Immature natural killer cell (primary cell): ENCODE measurements at regions not wholly inside any gene's neighbourhood (a gene's known extent, or its start where the extent isn't known, plus 50 kb on each side); places are given as distances from the start of the nearest gene placed in this dataset.

Experiments
- DNase-seq, 3 donors: peaks; one replicate each; pipeline ENCODE4 v3.0.0; 2022; ENCODE audit warnings: mixed read lengths in 1 of 3
- H3K27ac Mint-ChIP-seq, 6 donors: one replicate each; pipeline ENCODE4 v1.8.0; 2020; ENCODE audit warnings: mixed read lengths in 6 of 6, mild to moderate bottlenecking in 5 of 6, inconsistent platforms in 4 of 6, moderate library complexity in 3 of 6
- H3K27me3 Mint-ChIP-seq, 3 donors: one replicate each; pipeline ENCODE4 v1.8.0; 2020 to 2021; ENCODE audit warnings: low read depth in 3 of 3, mild to moderate bottlenecking in 3 of 3, mixed read lengths in 3 of 3, moderate library complexity in 3 of 3, inconsistent platforms in 1 of 3
- H3K36me3 Mint-ChIP-seq, 3 donors: one replicate each; pipeline ENCODE4 v1.8.0; 2020; ENCODE audit warnings: mixed read lengths in 3 of 3, inconsistent platforms in 2 of 3, mild to moderate bottlenecking in 2 of 3
- H3K4me1 Mint-ChIP-seq, 2 donors: one replicate each; pipeline ENCODE4 v1.8.0; 2020; ENCODE audit warnings: inconsistent platforms in 2 of 2, mild to moderate bottlenecking in 2 of 2, mixed read lengths in 2 of 2, moderate library complexity in 1 of 2
- H3K4me3 Mint-ChIP-seq, 5 donors: one replicate each; pipeline ENCODE4 v1.8.0; 2020; ENCODE audit warnings: mild to moderate bottlenecking in 5 of 5, mixed read lengths in 5 of 5, inconsistent platforms in 3 of 5, moderate library complexity in 3 of 5
- H3K9me3 Mint-ChIP-seq, 6 donors: one replicate each; pipeline ENCODE4 v1.8.0; 2020; ENCODE audit warnings: mild to moderate bottlenecking in 6 of 6, mixed read lengths in 6 of 6, inconsistent platforms in 4 of 6, moderate library complexity in 3 of 6

- peaks cover 0 to 8% (median 0%) of the 10 kb centered on the region in 6 donors for H3K9me3 Mint-ChIP-seq
- H3K4me1 Mint-ChIP-seq: no peaks in the 10 kb centered on the region
- no peak overlapping the region for H3K4me3 Mint-ChIP-seq
- H3K27me3 Mint-ChIP-seq: peaks cover 0 to 7% (median 0%) of the 10 kb centered on the region in 3 donors
- H3K36me3 Mint-ChIP-seq: no peaks in the 10 kb centered on the region
- no peak for DNase-seq
- no peak overlapping the region for H3K27ac Mint-ChIP-seq
These were observed 101.9 kb downstream of the RGS21 start for GRCh38 chr1:192418552-192419285.

GRCh38 chr1:192430644-192431043, 113.9 kb downstream of the RGS21 start:
- H3K4me1 Mint-ChIP-seq: no peaks in the 10 kb centered on the region
- DNase-seq: no peak
- H3K36me3 Mint-ChIP-seq: no peaks in the 10 kb centered on the region
- H3K27ac Mint-ChIP-seq: no peak overlapping the region
- peaks cover 0 to 6% (median 1%) of the 10 kb centered on the region in 6 donors for H3K9me3 Mint-ChIP-seq
- peaks cover 0 to 6% (median 4%) of the 10 kb centered on the region in 3 donors for H3K27me3 Mint-ChIP-seq
- no peak overlapping the region for H3K4me3 Mint-ChIP-seq

GRCh38 chr1:192435704-192436103, 118.9 kb downstream of the RGS21 start:
- Mint-ChIP-seq H3K27ac (no peak overlapping the region), H3K27me3 (peaks cover 0 to 6% (median 4%) of the 10 kb centered on the region in 3 donors), H3K9me3 (peaks cover 0 to 6% (median 1%) of the 10 kb centered on the region in 6 donors), H3K4me3 (no peak overlapping the region), H3K4me1 (no peaks in the 10 kb centered on the region), H3K36me3 (no peaks in the 10 kb centered on the region)
- no peak for DNase-seq

- Mint-ChIP-seq H3K4me1 (no peaks in the 10 kb centered on the region), H3K36me3 (no peaks in the 10 kb centered on the region), H3K27me3 (peaks cover 0 to 6% (median 4%) of the 10 kb centered on the region in 3 donors), H3K4me3 (no peak overlapping the region), H3K27ac (no peak overlapping the region), H3K9me3 (peaks cover 0 to 2% (median under 1%) of the 10 kb centered on the region in 6 donors)
- no peak for DNase-seq
These were observed 119.8 kb downstream of the RGS21 start for GRCh38 chr1:192436441-192437078.

- no peak for DNase-seq
- no peak overlapping the region for H3K27ac Mint-ChIP-seq
- peaks cover 0 to 3% (median 0%) of the 10 kb centered on the region in 3 donors for H3K27me3 Mint-ChIP-seq
These were observed 121.9 kb downstream of the RGS21 start for GRCh38 chr1:192438737-192439136.

GRCh38 chr1:192439373-192440025, 122.7 kb downstream of the RGS21 start:
- no peaks in the 10 kb centered on the region for H3K4me1 Mint-ChIP-seq
- no peaks in the 10 kb centered on the region for H3K27me3 Mint-ChIP-seq
- H3K27ac Mint-ChIP-seq: no peak overlapping the region
- H3K9me3 Mint-ChIP-seq: no peaks in the 10 kb centered on the region
- H3K36me3 Mint-ChIP-seq: no peaks in the 10 kb centered on the region
- DNase-seq: no peak
- no peak overlapping the region for H3K4me3 Mint-ChIP-seq

More at GRCh38 chr1:192438737-192439136, 121.9 kb downstream of the RGS21 start:
- Mint-ChIP-seq H3K4me3 (no peak overlapping the region), H3K4me1 (no peaks in the 10 kb centered on the region), H3K36me3 (no peaks in the 10 kb centered on the region), H3K9me3 (peaks cover 0 to 2% (median 0%) of the 10 kb centered on the region in 6 donors)

- no peaks in the 10 kb centered on the region for H3K36me3 Mint-ChIP-seq
- H3K9me3 Mint-ChIP-seq: no peaks in the 10 kb centered on the region
- H3K27me3 Mint-ChIP-seq: no peaks in the 10 kb centered on the region
- no peak for DNase-seq
- H3K4me3 Mint-ChIP-seq: no peak overlapping the region
- H3K27ac Mint-ChIP-seq: no peak overlapping the region
- H3K4me1 Mint-ChIP-seq: no peaks in the 10 kb centered on the region
These were observed 124.7 kb downstream of the RGS21 start for GRCh38 chr1:192441492-192441891.

- H3K9me3 Mint-ChIP-seq: no peaks in the 10 kb centered on the region
- no peak overlapping the region for H3K27ac Mint-ChIP-seq
- no peak for DNase-seq
- H3K4me3 Mint-ChIP-seq: no peak overlapping the region
- H3K4me1 Mint-ChIP-seq: no peaks in the 10 kb centered on the region
- H3K36me3 Mint-ChIP-seq: no peaks in the 10 kb centered on the region
- H3K27me3 Mint-ChIP-seq: no peaks in the 10 kb centered on the region
These were observed 125.9 kb downstream of the RGS21 start for GRCh38 chr1:192442736-192443135.

GRCh38 chr1:192443616-192444015, 126.8 kb downstream of the RGS21 start:
- H3K27me3 Mint-ChIP-seq: peaks cover 0 to 3% (median 0%) of the 10 kb centered on the region in 3 donors
- H3K36me3 Mint-ChIP-seq: no peaks in the 10 kb centered on the region
- no peaks in the 10 kb centered on the region for H3K4me1 Mint-ChIP-seq
- no peak for DNase-seq
- H3K9me3 Mint-ChIP-seq: no peaks in the 10 kb centered on the region
- H3K4me3 Mint-ChIP-seq: no peak overlapping the region
- no peak overlapping the region for H3K27ac Mint-ChIP-seq

GRCh38 chr1:192445241-192445640, 128.4 kb downstream of the RGS21 start:
- no peaks in the 10 kb centered on the region for H3K9me3 Mint-ChIP-seq
- DNase-seq: no peak
- H3K36me3 Mint-ChIP-seq: no peaks in the 10 kb centered on the region
- no peaks in the 10 kb centered on the region for H3K4me1 Mint-ChIP-seq
- no peak overlapping the region for H3K27ac Mint-ChIP-seq
- H3K4me3 Mint-ChIP-seq: no peak overlapping the region
- H3K27me3 Mint-ChIP-seq: peaks cover 0 to 3% (median 1%) of the 10 kb centered on the region in 3 donors

- Mint-ChIP-seq H3K36me3 (no peaks in the 10 kb centered on the region), H3K9me3 (no peaks in the 10 kb centered on the region), H3K27ac (no peak overlapping the region), H3K4me1 (no peaks in the 10 kb centered on the region), H3K27me3 (peaks cover 0 to 3% (median 1%) of the 10 kb centered on the region in 3 donors), H3K4me3 (no peak overlapping the region)
- DNase-seq: peak; percentile 28 to 47 (median 36)
These were observed 129.2 kb downstream of the RGS21 start for GRCh38 chr1:192445839-192446489.

GRCh38 chr1:192448026-192448578, 127.5 kb upstream of the RGS1 start:
- H3K36me3 Mint-ChIP-seq: no peaks in the 10 kb centered on the region
- H3K4me3 Mint-ChIP-seq: no peak overlapping the region
- H3K9me3 Mint-ChIP-seq: no peaks in the 10 kb centered on the region
- peaks cover 1 to 3% (median 2%) of the 10 kb centered on the region in 3 donors for H3K27me3 Mint-ChIP-seq
- DNase-seq: no peak
- no peaks in the 10 kb centered on the region for H3K4me1 Mint-ChIP-seq
- no peak overlapping the region for H3K27ac Mint-ChIP-seq

- H3K4me1 Mint-ChIP-seq: no peaks in the 10 kb centered on the region
- no peak for DNase-seq
- no peaks in the 10 kb centered on the region for H3K36me3 Mint-ChIP-seq
- H3K27me3 Mint-ChIP-seq: peaks cover under 1 to 4% (median 4%) of the 10 kb centered on the region in 3 donors
- no peak overlapping the region for H3K27ac Mint-ChIP-seq
- H3K9me3 Mint-ChIP-seq: no peaks in the 10 kb centered on the region
- H3K4me3 Mint-ChIP-seq: no peak overlapping the region
These were observed 122.1 kb upstream of the RGS1 start for GRCh38 chr1:192453360-192453992.
